ENCODE measurements at regions not wholly inside any gene's neighbourhood (a gene's known extent, or its start where the extent isn't known, plus 50 kb on each side); places are given as distances from the start of the nearest gene placed in this dataset.

DNA sequence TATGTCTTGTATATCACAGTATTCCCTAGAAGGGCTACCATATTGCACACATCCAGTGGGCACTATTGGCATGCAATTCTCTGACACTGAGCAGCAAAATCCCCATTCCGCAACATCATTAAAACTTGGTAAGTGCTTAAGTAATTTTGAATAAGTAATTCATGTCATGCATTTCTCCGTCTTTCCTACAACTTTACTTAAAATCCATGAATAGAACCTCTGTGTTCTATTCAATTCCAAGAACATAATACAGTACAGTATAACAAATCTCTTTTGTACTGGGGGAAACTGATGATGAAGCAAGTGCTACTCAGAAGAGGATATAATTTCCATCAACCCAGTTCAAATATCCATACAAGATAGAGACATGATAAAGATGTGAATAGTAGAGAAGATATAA, 80.9 kb upstream of the SEMA3C start:
- TF ChIP-seq, protein P1, sequence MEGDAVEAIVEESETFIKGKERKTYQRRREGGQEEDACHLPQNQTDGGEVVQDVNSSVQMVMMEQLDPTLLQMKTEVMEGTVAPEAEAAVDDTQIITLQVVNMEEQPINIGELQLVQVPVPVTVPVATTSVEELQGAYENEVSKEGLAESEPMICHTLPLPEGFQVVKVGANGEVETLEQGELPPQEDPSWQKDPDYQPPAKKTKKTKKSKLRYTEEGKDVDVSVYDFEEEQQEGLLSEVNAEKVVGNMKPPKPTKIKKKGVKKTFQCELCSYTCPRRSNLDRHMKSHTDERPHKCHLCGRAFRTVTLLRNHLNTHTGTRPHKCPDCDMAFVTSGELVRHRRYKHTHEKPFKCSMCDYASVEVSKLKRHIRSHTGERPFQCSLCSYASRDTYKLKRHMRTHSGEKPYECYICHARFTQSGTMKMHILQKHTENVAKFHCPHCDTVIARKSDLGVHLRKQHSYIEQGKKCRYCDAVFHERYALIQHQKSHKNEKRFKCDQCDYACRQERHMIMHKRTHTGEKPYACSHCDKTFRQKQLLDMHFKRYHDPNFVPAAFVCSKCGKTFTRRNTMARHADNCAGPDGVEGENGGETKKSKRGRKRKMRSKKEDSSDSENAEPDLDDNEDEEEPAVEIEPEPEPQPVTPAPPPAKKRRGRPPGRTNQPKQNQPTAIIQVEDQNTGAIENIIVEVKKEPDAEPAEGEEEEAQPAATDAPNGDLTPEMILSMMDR (IDR thresholded peaks at IDR 0.05): no peak
- TF ChIP-seq POLR2A (IDR thresholded peaks at IDR 0.05): no peak
- no peak for TF ChIP-seq POLR2AphosphoS5 (IDR thresholded peaks at IDR 0.05; ENCODE audit: insufficient read depth in 1 of 2, low read depth in 1 of 2)
